GM19395 (cell line): ENCODE measurements at regions not wholly inside any gene's neighbourhood (a gene's known extent, or its start where the extent isn't known, plus 50 kb on each side); places are given as distances from the start of the nearest gene placed in this dataset.
"Not testable (repeated sequence)": the region's sequence is repeated elsewhere in the genome, so short reads cannot be mapped to it uniquely, and the experiment has no call there.

Source experiments
- ATAC-seq: cut with Tn5 transposase; IDR thresholded peaks from one replicate; pipeline ENCODE4 v1.9.1; 2021; ENCODE audit warnings: mild to moderate bottlenecking, moderate library complexity; ENCODE audit not compliant: unreplicated experiment

DNA sequence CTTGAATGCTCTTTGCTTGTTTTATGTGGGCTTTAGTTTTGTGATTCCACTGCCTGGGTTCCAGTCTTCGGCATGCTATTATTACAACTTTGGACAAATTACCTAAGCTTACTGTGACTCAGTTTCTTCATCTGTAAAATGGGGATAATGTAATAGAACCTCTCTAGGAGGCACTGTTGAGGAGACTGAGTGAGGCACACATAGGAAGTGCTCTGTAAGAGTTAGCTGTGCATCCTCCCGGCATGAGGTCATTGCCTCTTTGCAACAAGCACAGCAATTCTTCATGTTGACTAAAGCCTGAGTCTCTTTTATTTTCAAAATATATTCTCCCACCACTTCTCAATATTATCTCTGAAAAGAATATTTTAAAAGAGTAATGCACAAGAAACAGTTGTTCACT is 227.4 kb downstream of the DLEU7 start:
- no peak for ATAC-seq

- no peak for ATAC-seq
These were observed 226.3 kb downstream of the DLEU7 start for GRCh38 chr13:50617134-50617721.

- no peak for ATAC-seq
These were observed 225.3 kb downstream of the DLEU7 start for GRCh38 chr13:50618206-50618605.

DNA sequence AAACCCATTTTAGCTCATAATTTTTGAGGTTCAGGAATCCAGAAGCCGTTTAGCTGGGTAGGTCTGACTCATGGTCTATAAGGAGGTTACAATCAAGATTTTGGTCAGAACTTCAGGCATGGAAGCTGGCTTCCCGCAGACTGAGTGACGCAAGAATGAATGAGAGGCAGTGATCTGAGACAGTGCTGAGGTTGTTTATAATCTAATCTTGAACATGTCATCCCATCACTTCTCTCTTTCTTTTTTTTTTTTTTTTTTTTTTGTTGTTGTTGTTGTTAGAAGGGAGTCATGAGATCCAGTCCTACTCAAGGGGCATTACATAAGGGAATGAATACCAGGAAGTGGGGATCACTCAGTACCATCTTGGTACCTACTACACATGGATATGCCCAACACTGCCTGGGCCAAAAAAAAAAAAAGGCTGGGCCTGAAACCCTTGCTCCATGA is 217.4 kb downstream of the DLEU7 start:
- ATAC-seq: no peak

- ATAC-seq: no peak
These were observed 216.4 kb downstream of the DLEU7 start for GRCh38 chr13:50627111-50627510.

GRCh38 chr13:50628512-50628911 is 215.0 kb downstream of the DLEU7 start:
- ATAC-seq: not testable (repeated sequence)

GRCh38 chr13:50629497-50629896 is 214.0 kb downstream of the DLEU7 start:
- no peak for ATAC-seq

- ATAC-seq: no peak
These were observed 213.5 kb downstream of the DLEU7 start for GRCh38 chr13:50629966-50630365.

GRCh38 chr13:50631041-50631440 is 212.5 kb downstream of the DLEU7 start:
- ATAC-seq: no peak

GRCh38 chr13:50634339-50634738 is 209.2 kb downstream of the DLEU7 start:
- ATAC-seq: no peak

DNA sequence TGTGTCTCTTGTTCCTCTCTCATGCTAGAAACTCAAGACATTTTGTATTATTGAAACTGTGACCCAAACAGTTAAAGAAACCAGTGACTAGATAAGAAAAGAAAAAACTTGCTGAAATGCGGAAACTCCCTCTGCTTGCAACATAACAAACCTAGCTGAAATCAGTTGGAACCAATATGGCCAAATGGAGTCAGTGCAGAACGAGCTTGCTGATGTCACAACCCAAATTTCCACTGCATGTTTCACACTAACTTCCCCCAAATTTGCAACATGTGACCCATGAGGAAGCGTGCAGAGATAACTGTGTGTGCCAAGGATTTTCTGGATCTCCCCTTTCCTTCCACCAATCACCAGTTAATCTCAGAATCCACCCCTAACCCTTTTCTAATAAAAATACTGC is 208.0 kb downstream of the DLEU7 start:
- ATAC-seq: peak; percentile 72

DNA sequence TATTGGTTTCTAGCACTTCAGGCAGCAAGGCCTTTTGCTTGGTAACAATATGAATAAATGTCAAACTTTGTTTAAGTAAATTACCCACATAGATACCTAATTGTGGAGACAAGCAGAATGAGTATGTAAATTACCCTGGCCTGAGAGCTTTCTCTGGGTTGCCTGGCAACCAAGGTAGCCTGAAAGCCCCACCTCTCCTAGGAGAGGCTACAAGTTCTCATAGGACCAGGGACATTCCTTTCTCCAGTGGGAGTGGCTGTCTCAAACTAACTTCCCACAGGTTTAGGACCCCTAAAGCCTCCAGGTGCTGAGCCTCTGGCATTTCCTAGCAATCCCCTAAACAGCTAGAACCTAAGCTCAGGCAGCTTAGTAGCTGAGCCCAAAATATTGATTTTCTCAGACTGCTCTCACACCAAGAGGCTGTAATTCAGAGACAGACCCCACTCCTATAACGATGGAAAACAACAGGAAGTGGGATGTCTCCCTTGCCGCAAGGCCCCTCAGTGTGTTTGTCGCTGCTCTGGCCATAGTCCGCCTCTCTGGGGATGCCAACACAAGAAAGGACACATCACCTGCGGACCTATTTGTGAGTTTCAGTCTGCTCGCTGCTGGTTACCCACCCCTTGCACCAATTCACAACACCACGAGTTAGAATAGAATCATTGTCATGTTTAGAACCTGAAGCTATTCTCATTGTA is 207.3 kb downstream of the DLEU7 start:
- ATAC-seq: peak; percentile 85

GRCh38 chr13:50643060-50643459 is 200.4 kb downstream of the DLEU7 start:
- ATAC-seq: no peak

DNA sequence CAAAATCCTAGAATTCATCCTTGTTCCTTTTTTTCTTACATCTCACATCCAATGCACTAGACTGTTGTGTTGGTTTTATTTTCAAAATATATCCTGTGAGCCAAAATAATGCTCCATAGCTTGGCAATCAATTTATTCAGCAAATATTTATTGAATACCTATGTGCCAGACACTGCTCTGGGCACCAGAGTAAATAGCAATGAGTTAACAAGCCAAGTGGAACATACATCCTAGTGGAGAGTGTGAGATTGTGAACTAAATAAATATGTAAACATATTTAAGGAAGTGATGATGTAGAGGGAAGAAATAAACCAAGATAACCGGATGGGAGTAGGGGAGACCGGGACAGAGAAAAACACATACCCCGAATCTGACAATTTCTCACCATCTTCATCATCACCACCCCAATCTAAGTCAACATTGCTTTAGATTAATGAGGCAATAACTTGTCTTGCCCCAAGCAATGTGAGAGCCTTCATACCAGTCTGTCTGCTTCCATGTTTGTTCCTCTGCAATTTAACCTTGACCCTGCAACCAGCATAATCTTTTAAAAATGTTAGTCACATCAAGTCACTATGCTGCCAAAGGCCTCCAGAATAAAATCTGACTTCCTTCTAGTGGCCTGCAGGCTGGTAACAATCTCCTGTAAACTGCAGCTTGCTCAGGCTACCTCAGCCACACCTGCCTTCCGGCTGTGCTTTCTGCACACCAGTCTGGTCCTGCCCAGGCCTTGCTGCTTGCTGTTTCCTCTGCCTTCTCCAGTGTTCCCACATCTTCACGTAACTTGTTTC is 199.2 kb downstream of the DLEU7 start:
- no peak for ATAC-seq

GRCh38 chr13:50645092-50645491 is 198.4 kb downstream of the DLEU7 start:
- no peak for ATAC-seq

- no peak for ATAC-seq
These were observed 197.4 kb downstream of the DLEU7 start for GRCh38 chr13:50646070-50646469.

DNA sequence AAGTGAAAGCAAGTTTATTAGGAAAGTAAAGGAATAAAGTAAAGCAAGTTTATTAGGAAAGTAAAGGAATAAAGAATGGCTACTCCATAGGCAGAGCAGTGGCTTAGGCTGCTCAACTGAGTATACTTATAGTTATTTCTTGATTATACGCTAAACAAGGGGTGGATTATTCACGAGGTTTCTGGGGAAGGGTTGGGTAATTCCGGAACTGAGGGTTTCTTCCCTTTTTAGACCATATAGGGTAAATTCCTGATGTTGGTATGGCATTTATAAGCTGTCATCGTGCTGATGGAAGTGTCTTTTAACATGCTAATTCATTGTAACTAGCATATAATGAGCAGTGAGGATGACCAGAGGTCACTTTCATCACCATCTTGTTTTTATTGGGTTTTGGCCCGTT is 194.3 kb downstream of the DLEU7 start:
- no peak for ATAC-seq

DNA sequence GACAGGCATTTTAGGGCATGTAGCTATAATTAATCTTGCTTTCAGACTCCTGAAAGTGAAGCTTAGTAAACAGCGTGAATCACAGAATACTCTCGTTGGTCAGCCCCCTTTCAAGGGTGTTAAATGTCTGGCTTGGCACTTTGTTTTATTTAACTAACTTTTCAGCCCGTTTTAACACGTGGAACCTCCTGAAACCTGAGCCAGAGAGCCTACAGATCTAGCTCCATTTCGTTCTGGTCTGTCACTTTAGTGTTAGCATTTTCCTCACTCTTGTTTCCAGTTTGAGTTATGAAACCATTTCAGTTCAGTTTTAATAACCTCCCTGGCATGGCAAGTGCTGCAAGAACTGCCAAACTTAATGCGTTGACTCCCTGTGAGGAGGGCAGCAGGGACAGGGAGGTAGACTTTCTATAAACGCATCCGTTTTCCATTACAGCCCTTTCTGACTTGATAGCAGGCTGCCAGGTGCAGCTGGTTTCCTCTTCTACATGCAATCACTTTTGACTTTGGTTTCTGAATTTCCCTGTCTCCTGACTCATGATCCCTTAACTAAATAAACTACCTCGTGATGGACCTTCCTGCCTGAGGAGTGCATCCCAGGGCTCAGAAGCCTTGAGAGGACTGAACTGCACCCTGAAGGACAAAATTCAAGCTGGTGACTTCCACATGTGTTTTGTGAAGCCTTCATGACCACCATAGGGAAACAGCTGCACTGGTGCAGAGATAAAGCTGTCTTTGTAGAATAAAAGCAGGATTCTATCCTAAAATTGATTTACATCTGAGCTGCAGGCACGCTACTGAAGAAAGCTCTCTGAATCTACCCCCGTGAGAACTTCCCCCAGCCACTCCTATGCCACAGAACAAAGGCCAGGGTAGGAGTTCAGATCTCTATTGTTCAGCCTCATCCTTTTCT is 192.6 kb downstream of the DLEU7 start:
- no peak for ATAC-seq

DNA sequence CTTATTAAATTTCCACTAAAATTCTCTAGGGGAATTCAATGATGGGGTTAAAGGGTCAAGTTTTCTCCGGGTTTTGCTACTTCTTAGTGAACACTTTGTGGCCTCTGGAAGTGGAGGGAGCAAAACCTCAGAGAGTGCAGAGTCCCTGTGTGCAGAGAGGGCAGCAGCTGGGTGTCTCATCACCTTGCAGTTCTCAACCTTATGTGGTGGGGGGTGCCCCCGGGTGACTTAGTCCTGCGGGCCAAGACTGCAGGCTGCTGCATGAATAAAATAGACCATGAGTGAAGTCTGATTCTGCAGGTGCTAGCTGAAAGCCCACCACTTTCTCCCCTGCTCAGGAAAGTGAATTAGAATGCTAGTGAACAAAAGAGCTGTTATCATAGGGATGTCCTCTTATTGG is 191.6 kb downstream of the DLEU7 start:
- ATAC-seq: no peak

DNA sequence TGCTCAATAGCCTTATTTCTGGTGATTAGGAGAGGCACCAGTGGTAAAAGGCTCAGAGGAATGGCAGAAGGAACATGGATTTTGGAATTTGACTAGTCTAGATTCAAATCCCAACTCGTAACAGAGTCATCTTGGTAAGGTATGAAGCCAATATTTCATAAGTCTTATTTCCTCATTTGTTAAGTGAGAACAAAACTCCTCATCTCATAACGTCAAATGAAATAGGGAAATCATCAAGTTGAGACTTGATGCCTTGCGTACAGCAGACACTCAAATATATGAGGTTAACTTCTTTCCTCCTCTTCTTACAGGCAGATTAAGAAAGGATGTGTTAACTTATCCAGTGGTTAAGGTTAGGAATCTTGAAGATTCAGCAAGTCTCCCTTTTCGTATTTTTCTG is 189.2 kb downstream of the DLEU7 start:
- ATAC-seq: no peak

GRCh38 chr13:50661881-50662280 is 181.6 kb downstream of the DLEU7 start:
- not testable (repeated sequence) for ATAC-seq
